ENCODE measurements at regions not wholly inside any gene's neighbourhood (a gene's known extent, or its start where the extent isn't known, plus 50 kb on each side); places are given as distances from the start of the nearest gene placed in this dataset.

- H3K27me3 ChIP-seq = no peaks in the 10 kb centered on the region
- H3K4me1 ChIP-seq = no peaks in the 10 kb centered on the region
- H3K27ac ChIP-seq = no peak overlapping the region
- TF ChIP-seq CTCF (IDR thresholded peaks at IDR 0.05) (no peak), EP300 (IDR thresholded peaks at IDR 0.05) (no peak), POLR2AphosphoS5 (IDR thresholded peaks at IDR 0.05) (no peak)
- no peaks in the 10 kb centered on the region for H3K9me3 ChIP-seq
- H3K4me3 ChIP-seq = no peak overlapping the region
- ATAC-seq = no peak
- no peaks in the 10 kb centered on the region for H3K36me3 ChIP-seq
- 73 to 81% methylated on average over 2 to 4 of the region's 7 CpGs for WGBS, 2 donors (ENCODE audit: low coverage in 1 of 2)
Measured at GRCh38 chr1:212525479-212526110, 83.0 kb upstream of the ATF3 start.

- no peaks in the 10 kb centered on the region for H3K9me3 ChIP-seq
- H3K27ac ChIP-seq = no peak overlapping the region
- TF ChIP-seq POLR2AphosphoS5 (IDR thresholded peaks at IDR 0.05) = no peak
- TF ChIP-seq POLR2A (IDR thresholded peaks at IDR 0.05) = no peak
- no peak for TF ChIP-seq EP300 (IDR thresholded peaks at IDR 0.05)
- TF ChIP-seq CTCF (IDR thresholded peaks at IDR 0.05) = no peak
- ATAC-seq = no peak
- no peak overlapping the region for H3K4me3 ChIP-seq
- H3K4me1 ChIP-seq = no peaks in the 10 kb centered on the region
- no peaks in the 10 kb centered on the region for H3K36me3 ChIP-seq
- 93 to 100% methylated on average over 1 to 3 of the region's 5 CpGs for WGBS, 2 donors (ENCODE audit: low coverage in 1 of 2)
- no peaks in the 10 kb centered on the region for H3K27me3 ChIP-seq
Measured at GRCh38 chr1:212526111-212526491, 82.5 kb upstream of the ATF3 start.

- no peak for TF ChIP-seq POLR2A (IDR thresholded peaks at IDR 0.05)
- TF ChIP-seq EP300 (IDR thresholded peaks at IDR 0.05) = no peak
- TF ChIP-seq POLR2AphosphoS5 (IDR thresholded peaks at IDR 0.05) = no peak
- no peak for TF ChIP-seq CTCF (IDR thresholded peaks at IDR 0.05)
- Histone ChIP-seq H3K27me3 (no peaks in the 10 kb centered on the region), H3K4me1 (no peaks in the 10 kb centered on the region), H3K9me3 (no peaks in the 10 kb centered on the region), H3K36me3 (no peaks in the 10 kb centered on the region), H3K27ac (no peak overlapping the region), H3K4me3 (no peak overlapping the region)
- 75 to 90% methylated on average over 1 of the region's 1 CpG for WGBS, 2 donors (ENCODE audit: low coverage in 1 of 2)
- no peak for ATAC-seq
Measured at GRCh38 chr1:212528501-212528900, 80.1 kb upstream of the ATF3 start.

GRCh38 chr1:212529211-212529741 lies 79.3 kb upstream of the ATF3 start:
- H3K4me1 ChIP-seq = no peaks in the 10 kb centered on the region
- H3K27me3 ChIP-seq = no peaks in the 10 kb centered on the region
- no peaks in the 10 kb centered on the region for H3K36me3 ChIP-seq
- WGBS, 2 donors (ENCODE audit: low coverage in 1 of 2) = 70 to 81% methylated on average over 3 to 6 of the region's 6 CpGs
- H3K27ac ChIP-seq = no peak overlapping the region
- no peak for ATAC-seq
- no peak overlapping the region for H3K4me3 ChIP-seq
- no peaks in the 10 kb centered on the region for H3K9me3 ChIP-seq
- TF ChIP-seq CTCF (IDR thresholded peaks at IDR 0.05) (no peak), POLR2AphosphoS5 (IDR thresholded peaks at IDR 0.05) (no peak), EP300 (IDR thresholded peaks at IDR 0.05) (no peak), POLR2A (IDR thresholded peaks at IDR 0.05) (no peak)

GRCh38 chr1:212531267-212531666 lies 77.3 kb upstream of the ATF3 start:
- H3K4me3 ChIP-seq = no peak overlapping the region
- WGBS, 2 donors (ENCODE audit: low coverage in 1 of 2) = 77 to 79% methylated on average over 3 of the region's 3 CpGs

More at GRCh38 chr1:212531267-212531666, 77.3 kb upstream of the ATF3 start:
- no peaks in the 10 kb centered on the region for H3K4me1 ChIP-seq
- no peaks in the 10 kb centered on the region for H3K27me3 ChIP-seq
- no peaks in the 10 kb centered on the region for H3K36me3 ChIP-seq
- no peaks in the 10 kb centered on the region for H3K9me3 ChIP-seq
- ATAC-seq = no peak
- TF ChIP-seq EP300 (IDR thresholded peaks at IDR 0.05) (no peak), POLR2AphosphoS5 (IDR thresholded peaks at IDR 0.05) (no peak), POLR2A (IDR thresholded peaks at IDR 0.05) (no peak), CTCF (IDR thresholded peaks at IDR 0.05) (no peak)
- H3K27ac ChIP-seq = no peak overlapping the region

Data from gastroesophageal sphincter (tissue), 4 donors.